ENCODE measurements at regions not wholly inside any gene's neighbourhood (a gene's known extent, or its start where the extent isn't known, plus 50 kb on each side); places are given as distances from the start of the nearest gene placed in this dataset.

GRCh38 chr12:94755598-94755997 lies 105.2 kb upstream of the TMCC3 start:
- FAIRE-seq = no peak
- TF ChIP-seq CTCF (IDR thresholded peaks at IDR 0.05; ENCODE audit: insufficient read depth, low read length, severe bottlenecking) = no peak
- no peaks in the 10 kb centered on the region for H3K27me3 ChIP-seq (ENCODE audit: control insufficient read depth, insufficient read depth, low read length)

GRCh38 chr12:94754653-94755052 lies 104.3 kb upstream of the TMCC3 start:
- TF ChIP-seq CTCF (IDR thresholded peaks at IDR 0.05; ENCODE audit: insufficient read depth, low read length, severe bottlenecking) = peak; percentile 18
- DNase-seq (ENCODE audit: low read depth) (no peak), FAIRE-seq (no peak)
- no peaks in the 10 kb centered on the region for H3K36me3 ChIP-seq (ENCODE audit: control insufficient read depth, insufficient read depth, low read length)
- no peak overlapping the region for H3K4me3 ChIP-seq (ENCODE audit: low read depth, low read length)
- H3K27me3 ChIP-seq (ENCODE audit: control insufficient read depth, insufficient read depth, low read length) = no peaks in the 10 kb centered on the region

More at GRCh38 chr12:94755598-94755997, 105.2 kb upstream of the TMCC3 start:
- no peak for DNase-seq (ENCODE audit: low read depth)
- no peaks in the 10 kb centered on the region for H3K36me3 ChIP-seq (ENCODE audit: control insufficient read depth, insufficient read depth, low read length)
- no peak overlapping the region for H3K4me3 ChIP-seq (ENCODE audit: low read depth, low read length)

- TF ChIP-seq CTCF (IDR thresholded peaks at IDR 0.05; ENCODE audit: insufficient read depth, low read length, severe bottlenecking) = peak; percentile 26
- Histone ChIP-seq H3K36me3 (ENCODE audit: control insufficient read depth, insufficient read depth, low read length) (no peaks in the 10 kb centered on the region), H3K4me3 (ENCODE audit: low read depth, low read length) (no peak overlapping the region), H3K27me3 (ENCODE audit: control insufficient read depth, insufficient read depth, low read length) (no peaks in the 10 kb centered on the region)
- peak; percentile 98 for FAIRE-seq
- peak; percentile 56 for DNase-seq (ENCODE audit: low read depth)
Observed at GRCh38 chr12:94753036-94753679, 102.8 kb upstream of the TMCC3 start.

GRCh38 chr12:94750864-94751263 lies 100.5 kb upstream of the TMCC3 start:
- FAIRE-seq (no peak), DNase-seq (ENCODE audit: low read depth) (no peak)
- Histone ChIP-seq H3K36me3 (ENCODE audit: control insufficient read depth, insufficient read depth, low read length) (no peaks in the 10 kb centered on the region), H3K27me3 (ENCODE audit: control insufficient read depth, insufficient read depth, low read length) (no peaks in the 10 kb centered on the region), H3K4me3 (ENCODE audit: low read depth, low read length) (no peak overlapping the region)
- no peak for TF ChIP-seq CTCF (IDR thresholded peaks at IDR 0.05; ENCODE audit: insufficient read depth, low read length, severe bottlenecking)

- no peak overlapping the region for H3K4me3 ChIP-seq (ENCODE audit: low read depth, low read length)
- TF ChIP-seq CTCF (IDR thresholded peaks at IDR 0.05; ENCODE audit: insufficient read depth, low read length, severe bottlenecking) = no peak
- no peaks in the 10 kb centered on the region for H3K36me3 ChIP-seq (ENCODE audit: control insufficient read depth, insufficient read depth, low read length)
- FAIRE-seq (peak; percentile 28), DNase-seq (ENCODE audit: low read depth) (peak; percentile 43)
- H3K27me3 ChIP-seq (ENCODE audit: control insufficient read depth, insufficient read depth, low read length) = no peaks in the 10 kb centered on the region
Observed at GRCh38 chr12:94749890-94750289, 99.5 kb upstream of the TMCC3 start.

- no peaks in the 10 kb centered on the region for H3K36me3 ChIP-seq (ENCODE audit: control insufficient read depth, insufficient read depth, low read length)
- no peaks in the 10 kb centered on the region for H3K27me3 ChIP-seq (ENCODE audit: control insufficient read depth, insufficient read depth, low read length)
- no peak for DNase-seq (ENCODE audit: low read depth)
- no peak for FAIRE-seq
- no peak overlapping the region for H3K4me3 ChIP-seq (ENCODE audit: low read depth, low read length)
- TF ChIP-seq CTCF (IDR thresholded peaks at IDR 0.05; ENCODE audit: insufficient read depth, low read length, severe bottlenecking) = no peak
Observed at GRCh38 chr12:94749455-94749854, 99.1 kb upstream of the TMCC3 start.

All from bronchial epithelial cell (primary cell).